NCI-H748 (cell line): ENCODE measurements at regions not wholly inside any gene's neighbourhood (a gene's known extent, or its start where the extent isn't known, plus 50 kb on each side); places are given as distances from the start of the nearest gene placed in this dataset.

Experiments used
- DNase-seq: peaks from one replicate; lab custom pipeline; 2025; ENCODE audit not compliant: unreplicated experiment; lab: John Stamatoyannopoulos, UW

DNA sequence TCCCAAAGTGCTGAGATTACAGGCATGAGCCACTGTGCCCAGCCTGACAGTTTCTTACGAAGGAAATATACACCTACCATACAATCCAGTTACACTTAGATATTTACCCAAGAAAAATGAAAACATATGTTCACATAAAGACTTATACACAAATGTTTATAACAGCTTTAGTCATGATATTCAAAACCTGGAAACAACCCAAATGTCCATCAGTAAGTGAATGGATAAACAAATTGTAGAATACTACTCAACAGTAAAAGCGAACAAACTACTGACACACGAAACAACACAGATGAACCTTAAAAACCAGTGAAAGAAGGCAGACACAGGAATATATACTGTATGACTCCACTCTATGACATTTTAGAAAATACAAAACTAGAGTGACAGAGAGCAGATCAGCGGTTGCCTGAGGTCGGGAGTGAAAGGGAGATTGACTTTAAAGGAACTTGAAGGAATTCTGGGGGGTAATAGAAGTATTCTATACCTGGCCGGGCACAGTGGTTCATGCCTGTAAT is 83.6 kb downstream of the SPRING1 start:
- no peak for DNase-seq

DNA sequence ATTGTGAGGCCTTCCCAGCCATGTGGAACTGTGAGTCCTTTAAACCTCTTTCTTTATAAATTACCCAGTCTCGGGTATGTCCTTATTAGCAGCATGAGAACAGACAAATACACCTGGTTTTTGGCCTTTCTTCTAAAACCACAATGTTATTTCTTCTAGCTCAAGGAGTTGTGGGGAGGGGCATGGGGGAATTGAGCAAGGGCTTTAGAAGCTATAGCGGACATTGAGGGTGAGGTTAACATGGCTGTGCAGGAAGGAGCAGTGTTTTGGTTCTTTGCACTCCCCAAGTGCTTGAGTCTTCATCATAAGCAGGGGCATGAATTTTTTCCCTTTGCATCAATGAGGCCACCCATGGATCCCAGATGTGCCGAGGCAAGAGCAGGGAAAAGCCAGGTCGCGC is 86.8 kb downstream of the SPRING1 start:
- DNase-seq: no peak

DNA sequence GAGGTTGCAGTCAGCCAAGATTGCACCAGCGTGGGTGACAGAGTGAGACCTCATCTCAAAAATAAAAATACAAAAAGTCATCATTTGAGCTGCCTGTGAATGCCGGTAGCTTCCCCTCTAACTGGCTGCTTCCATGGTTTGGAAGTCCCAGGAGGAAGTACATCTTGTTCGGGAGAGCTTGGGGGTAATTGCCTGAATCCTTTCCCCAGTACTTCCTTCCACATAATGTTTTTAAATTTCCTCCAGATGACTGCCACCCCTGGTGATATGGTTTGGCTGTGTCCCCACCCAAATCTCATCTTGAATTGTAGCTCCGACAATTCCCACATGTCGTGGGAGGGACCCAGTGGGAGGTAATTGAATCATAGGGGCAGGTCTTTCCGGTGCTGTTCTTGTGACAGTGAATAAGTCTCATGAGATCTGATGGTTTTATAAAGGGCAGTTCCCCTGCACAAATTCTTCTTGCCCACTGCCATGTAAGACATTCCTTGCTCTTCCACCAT is 87.2 kb downstream of the SPRING1 start:
- no peak for DNase-seq

DNA sequence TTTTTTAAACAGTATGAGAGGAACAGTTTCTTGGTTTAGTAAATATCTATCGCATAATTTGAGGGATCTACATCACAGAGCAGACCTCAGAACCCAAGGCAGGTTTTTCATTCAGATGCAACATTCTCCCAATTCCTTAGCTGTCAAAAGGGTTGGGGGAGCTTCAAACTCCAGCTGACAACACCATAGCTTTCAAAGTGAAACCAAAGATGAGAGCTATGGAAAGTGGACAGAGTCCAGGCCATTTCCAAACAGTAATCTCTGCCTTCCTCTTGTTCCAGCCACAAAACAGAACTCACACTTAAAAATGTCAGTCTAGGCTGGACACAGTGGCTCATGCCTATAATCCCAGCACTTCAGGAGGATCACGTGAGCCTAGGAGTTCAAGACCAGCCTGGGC is 87.8 kb downstream of the SPRING1 start:
- DNase-seq: no peak

DNA sequence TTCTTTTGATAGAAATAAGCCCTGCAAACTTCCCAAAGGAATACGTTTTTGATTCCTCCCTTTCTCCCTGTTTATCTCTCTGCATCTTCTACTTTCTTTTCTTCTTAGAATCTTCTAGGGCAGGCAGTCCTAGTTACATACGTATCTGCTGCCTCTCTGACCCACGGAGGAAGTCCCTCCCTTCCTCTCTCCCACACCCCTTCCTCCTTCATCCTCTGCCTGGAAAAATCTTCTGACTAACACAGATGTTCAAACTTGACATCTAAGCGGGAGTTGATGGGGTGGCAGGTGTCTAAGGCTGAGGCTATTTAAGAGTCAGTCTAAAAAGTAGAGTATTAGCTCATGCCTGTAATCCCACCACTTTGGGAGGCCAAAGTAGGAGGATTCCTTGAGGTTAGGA is 88.6 kb downstream of the MAP1LC3B2 start:
- DNase-seq: no peak

DNA sequence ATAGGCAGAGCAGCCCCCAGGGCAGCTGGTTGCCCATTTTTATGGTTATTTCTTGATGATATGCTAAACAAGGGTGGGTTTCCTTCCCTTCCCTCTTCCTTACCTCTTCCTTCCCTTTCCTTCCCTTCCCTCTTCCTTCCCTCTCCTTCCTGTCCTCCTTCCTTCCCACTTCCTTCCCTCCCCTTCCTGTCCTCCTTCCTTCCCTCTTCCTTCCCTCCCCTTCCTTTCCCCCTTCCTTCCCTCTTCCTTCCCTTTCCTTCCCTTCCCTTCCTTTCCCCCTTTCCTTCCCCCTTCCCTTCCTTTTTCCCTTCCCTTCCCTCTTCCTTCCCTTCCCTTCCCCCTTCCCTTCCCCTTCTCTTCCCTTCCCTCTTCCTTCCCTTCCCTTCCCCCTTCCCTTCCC is 87.7 kb downstream of the MAP1LC3B2 start:
- DNase-seq: no peak

DNA sequence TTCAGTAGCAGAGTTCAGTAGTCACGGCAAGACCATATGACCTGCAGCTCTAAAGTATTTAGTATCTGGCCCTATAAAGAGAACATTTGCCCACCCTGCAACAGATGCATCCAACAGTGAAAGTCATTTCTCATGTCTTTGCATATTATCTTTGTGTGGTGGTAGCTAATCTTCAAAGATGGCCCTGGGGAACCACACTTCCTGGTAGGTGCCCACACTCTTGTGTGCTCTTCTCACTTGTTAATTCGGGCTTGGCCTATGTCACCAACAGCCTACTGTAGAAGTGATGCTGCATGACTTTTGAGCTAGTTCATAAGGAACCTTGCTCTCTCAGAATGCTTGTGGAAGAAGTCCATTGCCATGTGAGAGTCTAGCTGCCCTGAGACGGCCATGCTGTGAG is 85.6 kb downstream of the MAP1LC3B2 start:
- DNase-seq: no peak

DNA sequence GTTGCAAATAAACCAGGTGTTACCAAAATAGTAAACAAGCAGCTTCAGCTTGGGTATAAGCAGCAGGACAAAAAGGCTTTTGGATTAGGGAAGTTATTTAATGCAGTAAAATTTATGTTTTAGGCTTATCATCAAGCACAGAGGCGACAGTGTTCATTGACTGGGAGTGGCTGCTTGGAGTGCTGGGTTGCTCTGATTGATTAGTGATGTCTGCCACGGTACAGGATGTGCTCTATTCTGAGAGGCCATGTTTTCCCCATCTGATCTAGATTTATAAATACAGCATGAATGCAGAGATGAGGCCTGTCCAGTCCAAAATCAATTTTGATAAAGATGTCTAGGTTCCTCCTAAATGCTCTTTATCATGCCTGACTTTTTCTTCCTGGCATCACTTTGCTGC is 83.5 kb downstream of the MAP1LC3B2 start:
- no peak for DNase-seq

DNA sequence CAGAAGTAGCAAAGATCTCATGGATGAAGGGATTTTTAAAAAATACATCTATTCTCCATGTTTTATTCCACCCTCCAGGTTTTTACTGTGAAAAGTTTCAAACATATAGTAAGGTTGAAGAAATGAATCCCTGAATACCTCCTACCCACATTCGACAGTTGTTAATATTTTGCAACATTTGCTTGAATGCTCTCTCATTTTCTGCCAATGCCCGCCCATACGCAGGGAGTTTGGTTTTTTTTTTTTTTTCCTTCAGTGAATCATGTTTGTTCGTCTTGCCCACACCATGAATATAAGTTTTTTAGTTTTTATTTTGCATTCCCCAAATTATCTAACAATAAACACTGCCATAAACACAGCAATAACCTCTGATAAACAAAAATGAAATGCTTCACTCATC is 82.9 kb downstream of the MAP1LC3B2 start:
- no peak for DNase-seq

DNA sequence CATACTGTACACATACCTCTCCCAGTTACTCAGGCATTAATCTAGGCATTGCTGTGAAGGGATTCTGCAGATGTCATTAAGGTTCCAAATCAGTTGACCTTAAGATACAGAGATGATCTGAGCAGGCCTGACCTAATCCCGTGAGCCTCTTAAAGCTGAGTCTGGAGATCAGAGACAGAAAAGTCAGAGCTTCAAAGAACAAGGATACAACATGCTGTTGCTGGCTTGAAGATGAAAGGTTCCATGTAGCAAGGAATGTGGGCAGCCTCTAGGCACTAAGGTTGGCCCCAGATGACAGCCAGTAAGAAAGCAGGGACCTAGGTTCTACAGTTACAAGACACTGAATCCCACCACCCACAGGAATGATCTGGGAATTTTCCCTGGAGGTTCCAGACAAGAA is 81.1 kb downstream of the MAP1LC3B2 start:
- DNase-seq: no peak

DNA sequence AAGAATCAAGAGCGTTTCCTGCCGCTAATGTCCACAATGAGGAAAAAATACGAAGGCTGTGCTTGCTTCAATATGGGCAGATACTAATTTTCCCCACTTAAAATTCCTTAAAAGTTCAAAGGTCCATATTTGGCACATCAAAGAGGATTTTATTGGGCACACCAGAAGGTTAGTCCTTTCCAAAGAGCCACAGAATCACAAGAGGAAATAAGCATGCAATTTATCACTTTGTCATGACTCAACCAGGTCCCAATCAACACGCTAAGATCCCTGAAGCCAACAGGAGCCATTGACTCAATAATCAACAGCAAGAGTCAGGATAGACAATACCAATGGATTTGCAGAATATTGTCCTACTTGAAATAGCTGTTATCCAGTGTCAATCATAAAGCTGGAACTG is 80.6 kb downstream of the MAP1LC3B2 start:
- no peak for DNase-seq

DNA sequence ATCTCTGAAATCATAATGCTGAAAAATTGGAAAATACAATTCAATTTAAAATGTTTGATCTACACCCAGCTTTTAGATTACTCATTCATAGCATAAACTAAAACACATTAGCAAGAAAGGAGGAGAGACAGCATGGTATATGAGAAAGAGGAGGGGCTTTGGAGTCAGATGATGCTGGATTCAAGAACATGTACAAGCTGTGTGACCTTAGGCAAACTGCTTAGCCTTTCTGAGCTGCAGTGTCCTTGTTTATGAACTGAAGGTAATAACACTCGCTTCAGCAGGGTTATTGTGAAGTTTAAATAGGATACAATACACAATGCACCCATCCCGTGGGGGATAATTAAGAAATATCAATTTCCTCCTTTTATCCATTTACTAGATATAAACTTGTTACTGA is 79.2 kb downstream of the MAP1LC3B2 start:
- DNase-seq: no peak

DNA sequence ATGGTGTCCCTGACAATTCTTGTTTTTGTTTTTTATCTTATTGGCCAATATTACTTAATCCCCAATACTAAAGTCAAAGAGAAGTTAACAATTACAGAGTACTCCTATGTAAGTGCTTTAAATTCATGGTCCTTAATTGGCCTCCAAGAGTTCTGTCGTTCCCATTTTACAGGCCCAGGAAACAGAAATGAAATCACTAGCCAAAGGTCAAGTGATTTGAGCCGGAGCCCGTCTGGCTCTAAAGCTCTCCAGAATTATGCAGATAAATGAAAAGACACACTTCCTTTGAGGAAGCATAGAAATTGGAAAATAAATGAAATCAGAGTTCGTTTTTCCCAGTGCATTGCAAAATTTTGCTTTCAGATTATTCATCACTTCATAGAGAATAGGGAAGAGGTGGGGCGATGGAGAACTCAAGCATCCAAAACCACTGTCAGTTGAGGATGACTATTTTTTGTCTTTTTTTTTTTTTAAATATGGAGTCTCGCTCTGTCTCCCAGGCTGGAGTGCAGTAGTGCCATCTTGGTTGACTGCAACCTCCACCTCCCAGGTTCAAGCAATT is 78.5 kb downstream of the MAP1LC3B2 start:
- no peak for DNase-seq

DNA sequence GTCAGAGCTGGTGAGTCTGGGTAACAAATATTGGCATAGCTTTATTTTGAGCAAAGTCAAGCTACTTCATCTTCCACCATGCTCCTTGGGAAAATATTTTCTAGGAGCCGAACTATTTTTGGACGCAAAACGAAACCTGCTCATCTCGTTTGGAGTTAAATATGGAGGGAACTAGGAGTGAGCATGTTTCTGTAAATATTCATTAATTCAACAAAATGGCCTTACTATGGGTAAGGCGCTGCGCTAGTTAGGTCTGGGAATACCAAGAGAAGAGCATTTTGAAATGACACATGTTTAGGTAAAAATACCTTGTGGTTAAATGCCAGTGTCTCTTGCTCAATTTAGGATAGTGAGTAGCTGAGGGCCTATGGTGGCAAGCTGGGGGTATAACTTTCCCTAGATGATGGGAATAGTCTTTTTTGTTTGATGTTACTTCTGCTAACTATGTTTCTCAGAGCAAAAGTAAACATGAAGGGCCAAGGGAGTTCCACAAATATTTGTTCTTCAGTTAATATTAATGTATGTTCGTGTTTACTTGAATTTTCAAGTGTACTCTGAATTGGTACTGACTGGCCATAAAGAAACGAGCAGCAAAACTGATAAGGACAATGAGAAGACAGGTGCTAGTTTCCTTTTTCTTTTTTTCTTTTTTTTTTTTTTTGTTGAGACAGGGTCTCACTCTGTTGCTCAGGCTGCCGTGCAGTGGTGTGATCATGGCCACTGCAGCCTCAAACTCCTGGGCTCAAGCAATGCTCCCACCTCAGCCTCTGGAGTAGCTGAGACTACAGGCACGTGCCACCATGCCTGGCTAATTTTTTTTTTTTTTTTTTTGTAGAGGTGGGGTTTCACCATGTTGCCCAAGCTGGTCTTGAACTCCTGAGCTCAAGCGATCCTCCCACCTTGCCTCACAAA is 77.7 kb downstream of the MAP1LC3B2 start:
- DNase-seq: peak; percentile 26

DNA sequence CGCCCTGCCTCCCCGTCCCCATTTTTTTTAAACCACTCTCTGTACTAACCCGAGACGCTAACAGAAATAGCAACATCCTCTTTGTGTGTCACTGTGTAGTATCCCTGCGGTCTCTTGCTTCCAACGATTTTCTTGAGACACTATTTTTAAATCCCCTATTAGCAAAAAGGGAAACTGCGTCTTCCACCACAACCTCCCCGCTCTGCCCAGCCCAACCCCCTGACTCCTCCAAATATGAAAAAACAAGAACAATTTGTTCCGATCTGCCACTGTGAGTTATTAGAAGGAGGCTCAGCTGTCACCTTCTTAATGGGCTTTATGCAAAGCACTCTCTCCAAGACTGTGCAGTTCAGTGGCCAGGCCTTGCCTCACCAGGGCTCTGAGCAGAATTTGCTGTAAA is 76.3 kb downstream of the MAP1LC3B2 start:
- DNase-seq: no peak

DNA sequence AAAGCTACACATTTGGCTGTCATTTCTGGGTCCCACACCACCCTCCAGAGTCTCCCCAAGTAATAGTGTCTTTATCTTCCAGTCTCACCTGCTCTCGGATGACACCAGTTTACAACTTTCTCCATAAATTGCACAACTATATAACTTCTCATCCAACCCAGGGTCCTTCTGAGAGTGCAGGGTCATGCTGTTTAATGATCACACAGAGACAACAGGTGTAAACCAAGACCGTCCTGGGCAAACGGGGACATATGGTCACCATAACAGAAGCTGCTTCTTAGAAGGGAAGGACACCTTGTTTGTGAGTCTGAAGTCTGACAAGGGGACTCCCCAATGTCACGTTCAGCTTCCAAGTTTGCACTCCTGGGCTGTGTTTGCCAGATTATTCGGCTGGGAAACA is 74.3 kb downstream of the MAP1LC3B2 start:
- DNase-seq: no peak

DNA sequence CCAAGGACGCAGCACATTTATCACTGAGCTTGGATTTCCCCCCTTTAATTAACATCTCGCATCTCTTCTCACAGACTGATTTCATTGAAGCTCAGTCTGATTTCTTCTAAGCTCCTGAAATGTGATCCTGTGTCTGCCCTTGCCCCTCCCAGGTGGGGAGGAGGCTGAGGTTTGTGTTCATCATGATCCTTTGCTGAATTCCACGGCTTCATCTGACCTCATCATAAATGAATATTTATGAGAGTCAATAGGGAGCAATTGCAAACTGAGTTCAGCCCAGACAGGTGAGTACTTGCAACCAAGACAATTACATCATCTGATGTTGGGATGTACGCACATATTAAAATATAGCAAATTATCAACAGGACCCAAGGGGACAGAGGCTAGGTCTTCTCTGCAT is 72.4 kb downstream of the MAP1LC3B2 start:
- no peak for DNase-seq

DNA sequence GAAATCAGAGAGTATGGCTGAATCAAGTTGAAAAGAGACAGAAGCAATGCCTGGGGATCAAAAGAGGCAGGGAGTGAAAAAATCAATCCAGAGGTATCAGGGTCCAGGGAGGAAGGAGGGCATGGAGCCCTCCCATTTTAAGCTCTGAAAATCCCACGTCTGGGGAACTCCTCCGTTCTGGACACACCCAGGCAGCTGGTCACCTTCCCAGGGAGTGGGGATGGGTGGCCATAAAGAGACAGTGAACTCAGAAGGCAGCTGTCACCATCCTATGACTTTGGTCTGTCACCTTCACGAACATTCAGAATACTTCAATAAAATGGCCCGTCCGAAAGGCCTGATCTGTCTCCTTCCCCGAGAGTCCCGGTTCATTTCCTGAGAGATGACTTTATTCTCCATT is 71.6 kb downstream of the MAP1LC3B2 start:
- DNase-seq: no peak

DNA sequence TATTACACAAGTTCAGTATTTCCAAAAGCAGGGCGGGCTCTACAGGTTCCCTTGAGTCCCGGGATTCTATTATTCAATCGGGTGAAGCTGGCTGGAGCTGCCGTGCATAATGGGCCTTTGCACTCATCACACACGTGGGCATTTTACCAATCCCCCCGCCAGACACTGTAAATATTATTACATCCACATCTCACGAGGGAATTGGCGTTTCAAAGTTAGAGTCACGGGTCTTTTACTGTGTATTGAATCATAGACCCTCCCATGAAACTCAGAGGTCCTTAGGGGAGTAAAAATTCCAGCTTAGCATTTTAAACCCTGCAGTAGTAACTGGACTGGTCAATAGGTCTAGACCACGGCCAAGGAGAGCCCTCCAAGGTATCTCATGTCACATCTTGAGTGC is 70.3 kb downstream of the MAP1LC3B2 start:
- DNase-seq: no peak

DNA sequence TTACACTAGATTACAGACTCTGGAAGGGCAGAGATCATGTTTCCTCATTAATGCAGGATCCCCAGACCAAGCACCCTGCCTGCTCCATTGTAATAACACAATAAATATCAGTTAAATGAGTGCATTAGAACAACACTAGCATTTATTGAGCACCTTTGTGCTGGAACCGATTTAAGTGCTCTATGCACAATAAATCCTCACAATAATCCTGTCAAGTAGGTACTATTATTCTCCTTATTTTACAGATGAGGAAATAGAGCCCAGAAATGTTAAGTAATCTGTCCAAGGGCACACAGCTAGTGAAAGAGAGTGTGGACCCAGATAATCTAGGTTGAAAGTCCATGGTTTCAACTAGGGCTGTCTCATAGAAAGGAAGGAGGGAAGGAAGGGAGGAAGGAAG is 69.8 kb downstream of the MAP1LC3B2 start:
- DNase-seq: peak; percentile 25

DNA sequence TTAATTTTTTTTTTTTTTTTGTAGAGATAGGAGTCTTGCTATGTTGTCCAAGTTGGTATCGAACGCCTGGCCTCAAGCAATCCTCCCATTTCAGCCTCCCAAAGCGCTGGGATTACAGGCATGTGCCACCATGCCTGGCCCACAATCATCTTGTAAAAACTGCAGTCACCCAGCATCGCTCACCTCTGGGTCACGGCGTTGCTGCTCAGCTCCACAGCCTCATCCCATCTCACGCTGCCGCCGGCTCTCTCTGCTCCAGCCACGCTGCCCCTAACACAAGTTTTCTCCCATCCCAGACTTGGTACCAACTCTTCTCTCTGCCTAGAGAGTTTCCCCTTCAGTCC is 69.2 kb downstream of the MAP1LC3B2 start:
- no peak for DNase-seq
